BLaER1 (cell line): ENCODE measurements at regions not wholly inside any gene's neighbourhood (a gene's known extent, or its start where the extent isn't known, plus 50 kb on each side); places are given as distances from the start of the nearest gene placed in this dataset.

ENCODE experiments used
- H3K27ac ChIP-seq: shearing (Covaris generic); formaldehyde crosslinking; 2 replicates; pipeline ENCODE4 v1.8.1; 2022
- H3K27me3 ChIP-seq: shearing (Covaris generic); formaldehyde crosslinking; 2 replicates; pipeline ENCODE4 v1.8.1; 2022
- H3K36me3 ChIP-seq: shearing (Covaris generic); formaldehyde crosslinking; 2 replicates; pipeline ENCODE4 v1.8.1; 2022
- H3K4me1 ChIP-seq: shearing (Covaris generic); formaldehyde crosslinking; 2 replicates; pipeline ENCODE4 v1.8.1; 2022
- H3K4me2 ChIP-seq: shearing (Covaris generic); formaldehyde crosslinking; 2 replicates; pipeline ENCODE4 v1.8.1; 2022
- H3K4me3 ChIP-seq: shearing (Covaris generic); formaldehyde crosslinking; 2 replicates; pipeline ENCODE4 v1.8.1; 2022
- H3K9ac ChIP-seq: shearing (Covaris generic); formaldehyde crosslinking; 2 replicates; pipeline ENCODE4 v1.8.1; 2022
- H3K9me3 ChIP-seq: shearing (Covaris generic); formaldehyde crosslinking; 2 replicates; pipeline ENCODE4 v1.8.1; 2022
- H4K20me1 ChIP-seq: shearing (Covaris generic); formaldehyde crosslinking; 2 replicates; pipeline ENCODE4 v1.8.1; 2022
- Cebpa-rat ChIP-seq: shearing (Covaris generic); IDR thresholded peaks from 2 replicates; pipeline ENCODE4 v1.8.1; 2022

DNA sequence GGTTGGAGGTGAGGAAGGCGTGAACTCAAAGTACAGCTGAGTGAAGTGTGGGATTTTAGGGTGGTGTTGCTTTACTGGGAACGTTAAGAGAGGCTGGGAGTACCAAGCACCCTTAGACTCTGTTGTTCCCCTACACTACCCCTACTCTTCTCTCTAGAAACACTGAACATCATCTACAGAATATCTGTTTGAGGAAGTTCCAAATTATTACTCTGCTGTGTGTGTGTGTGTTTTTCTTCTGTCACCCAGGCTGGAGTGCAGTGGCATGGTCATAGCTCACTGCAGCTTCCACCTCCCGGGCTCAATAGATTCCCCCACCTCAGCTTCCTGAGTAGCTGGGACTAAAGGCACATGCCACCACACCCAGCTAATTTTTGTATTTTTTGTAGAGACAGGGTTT is 76.7 kb upstream of the AP1S2 start:
- no peak for TF ChIP-seq Cebpa-rat
- Histone ChIP-seq H3K4me2 (no peak overlapping the region), H3K4me3 (no peak overlapping the region)

DNA sequence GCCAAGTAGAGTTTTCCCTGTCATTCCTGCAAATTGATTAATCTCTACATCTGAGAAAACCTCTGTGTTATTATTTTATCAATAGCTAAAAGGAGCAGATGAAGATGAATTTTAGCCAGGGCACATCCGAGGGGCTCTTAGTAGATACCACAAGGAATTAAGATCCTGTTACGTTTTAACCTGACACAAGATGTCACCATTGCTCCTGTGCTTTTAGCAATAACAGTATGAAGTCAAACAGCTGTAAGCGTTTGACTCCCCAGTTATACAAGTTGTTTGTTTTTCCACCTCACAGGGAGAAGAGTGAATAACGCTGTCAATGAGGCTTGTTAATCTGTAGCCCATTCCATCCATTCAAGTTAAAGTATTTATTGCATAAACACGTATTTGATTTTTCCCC is 76.0 kb upstream of the AP1S2 start:
- Histone ChIP-seq H3K9ac (no peak overlapping the region), H3K4me3 (no peak overlapping the region), H3K4me2 (no peak overlapping the region), H3K36me3 (no peaks in the 10 kb centered on the region), H4K20me1 (peaks cover 14% of the 10 kb centered on the region; the same call in 1 of the 2 replicates), H3K4me1 (no peaks in the 10 kb centered on the region), H3K27me3 (peaks cover 94% of the 10 kb centered on the region), H3K27ac (no peak overlapping the region), H3K9me3 (no peaks in the 10 kb centered on the region)
- TF ChIP-seq Cebpa-rat = no peak

More for the DNA sequence above, 76.7 kb upstream of the AP1S2 start:
- Histone ChIP-seq H3K4me1 (no peaks in the 10 kb centered on the region), H4K20me1 (peaks cover 14% of the 10 kb centered on the region; the same call in 1 of the 2 replicates), H3K27ac (no peak overlapping the region), H3K9ac (no peak overlapping the region), H3K9me3 (no peaks in the 10 kb centered on the region), H3K36me3 (no peaks in the 10 kb centered on the region), H3K27me3 (peaks cover 95% of the 10 kb centered on the region)

DNA sequence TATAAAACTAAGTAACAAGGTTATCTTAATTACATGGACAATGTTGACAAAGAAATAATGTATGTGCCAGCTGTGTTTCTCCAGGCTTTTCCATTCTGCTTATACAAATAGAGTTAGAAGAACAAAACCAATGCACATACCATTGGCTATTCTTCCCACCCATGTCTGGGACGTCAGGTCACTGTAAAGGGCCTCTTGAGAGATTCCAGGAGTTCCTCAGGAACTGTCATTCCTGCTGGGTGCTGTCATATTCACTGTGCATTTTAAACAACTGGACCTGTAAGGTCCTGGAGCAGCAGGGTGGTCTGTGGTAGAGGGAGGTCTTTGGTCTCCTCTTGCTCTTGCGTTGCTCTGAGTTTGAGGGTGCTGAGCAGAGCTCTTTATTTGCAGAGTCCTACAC is 74.6 kb upstream of the AP1S2 start:
- Histone ChIP-seq H3K27me3 (peaks cover 96% of the 10 kb centered on the region), H3K4me2 (no peak overlapping the region), H3K4me3 (no peak overlapping the region), H3K9me3 (peaks cover 3% of the 10 kb centered on the region; the same call in 1 of the 2 replicates), H3K4me1 (no peaks in the 10 kb centered on the region), H4K20me1 (peaks cover 14% of the 10 kb centered on the region; the same call in 1 of the 2 replicates), H3K27ac (no peak overlapping the region), H3K36me3 (no peaks in the 10 kb centered on the region), H3K9ac (no peak overlapping the region)
- TF ChIP-seq Cebpa-rat = no peak

DNA sequence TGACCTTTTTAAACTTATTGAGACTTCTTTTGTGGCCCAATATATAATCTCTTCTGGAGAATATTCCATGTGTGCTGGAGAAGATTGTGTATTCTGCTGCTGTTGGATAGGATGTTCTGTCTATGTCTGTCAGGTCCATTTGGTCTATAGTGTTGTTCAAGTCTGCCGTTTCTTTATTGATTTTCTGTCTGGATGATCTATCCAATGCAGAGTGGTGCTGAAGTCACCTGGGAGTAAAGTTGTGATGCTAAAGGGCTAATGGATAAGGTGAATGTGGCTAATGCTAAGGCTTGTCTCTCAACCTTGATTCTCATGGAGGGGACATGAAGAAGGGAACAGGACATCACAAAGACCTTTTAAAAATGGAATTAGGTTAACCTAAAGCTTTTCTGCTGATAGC is 72.0 kb upstream of the AP1S2 start:
- peaks cover 93% of the 10 kb centered on the region for H3K27me3 ChIP-seq
- no peaks in the 10 kb centered on the region for H3K36me3 ChIP-seq
- no peaks in the 10 kb centered on the region for H3K4me1 ChIP-seq
- H3K4me3 ChIP-seq = no peak overlapping the region
- no peak overlapping the region for H3K4me2 ChIP-seq
- H4K20me1 ChIP-seq = peaks cover 14% of the 10 kb centered on the region; the same call in 1 of the 2 replicates
- H3K27ac ChIP-seq = no peak overlapping the region
- no peak for TF ChIP-seq Cebpa-rat
- H3K9me3 ChIP-seq = peaks cover 3% of the 10 kb centered on the region; the same call in 1 of the 2 replicates
- no peak overlapping the region for H3K9ac ChIP-seq

DNA sequence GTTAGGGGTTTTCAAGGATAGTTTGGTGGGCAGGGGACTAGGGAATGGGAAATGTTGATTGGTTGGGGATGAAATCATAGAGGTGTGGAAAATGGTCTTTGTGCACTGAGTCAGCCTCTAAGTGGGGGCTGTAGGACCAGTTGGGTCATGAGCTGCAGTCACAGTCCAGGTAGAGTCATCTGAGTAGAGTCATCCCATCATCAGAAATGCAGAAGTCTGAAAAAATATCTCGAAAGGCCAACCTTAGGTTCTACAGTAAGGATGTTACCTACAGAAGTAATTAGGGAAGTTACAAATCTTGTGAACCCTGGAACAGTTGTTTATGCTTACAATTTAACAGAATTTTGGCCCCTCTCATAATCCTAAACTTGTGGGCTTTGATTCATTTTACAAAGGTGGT is 63.4 kb upstream of the AP1S2 start:
- H3K9ac ChIP-seq = no peak overlapping the region
- H3K4me1 ChIP-seq = no peaks in the 10 kb centered on the region
- peaks cover 14% of the 10 kb centered on the region for H3K9me3 ChIP-seq
- H3K4me3 ChIP-seq = no peak overlapping the region
- no peak for TF ChIP-seq Cebpa-rat
- peaks cover 89% of the 10 kb centered on the region for H3K27me3 ChIP-seq
- no peaks in the 10 kb centered on the region for H3K36me3 ChIP-seq
- no peak overlapping the region for H3K4me2 ChIP-seq
- no peak overlapping the region for H3K27ac ChIP-seq
- H4K20me1 ChIP-seq = no peaks in the 10 kb centered on the region

DNA sequence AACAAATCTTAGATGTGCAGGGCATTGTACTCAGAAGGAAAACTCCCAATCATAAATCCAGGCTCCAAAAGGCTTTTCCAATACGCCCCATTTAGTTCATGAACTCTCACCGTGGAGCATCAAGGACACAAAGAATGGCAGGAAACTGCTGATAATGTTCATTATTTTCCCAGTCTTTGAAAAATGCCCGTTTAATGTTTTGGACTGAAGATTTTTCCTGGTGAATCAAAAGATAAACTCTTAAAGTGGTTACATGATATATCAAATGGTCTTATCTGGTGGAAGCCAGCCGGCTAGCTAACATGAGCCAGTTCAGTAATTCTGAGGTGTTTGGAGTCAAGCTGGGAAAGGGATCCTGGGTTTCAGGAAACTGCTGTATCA is 62.1 kb upstream of the AP1S2 start:
- Histone ChIP-seq H3K36me3 (no peaks in the 10 kb centered on the region), H4K20me1 (no peaks in the 10 kb centered on the region), H3K4me2 (no peak overlapping the region), H3K9me3 (peaks cover 14% of the 10 kb centered on the region), H3K9ac (no peak overlapping the region), H3K27me3 (peaks cover 90% of the 10 kb centered on the region), H3K27ac (no peak overlapping the region), H3K4me3 (no peak overlapping the region), H3K4me1 (no peaks in the 10 kb centered on the region)
- TF ChIP-seq Cebpa-rat = no peak

DNA sequence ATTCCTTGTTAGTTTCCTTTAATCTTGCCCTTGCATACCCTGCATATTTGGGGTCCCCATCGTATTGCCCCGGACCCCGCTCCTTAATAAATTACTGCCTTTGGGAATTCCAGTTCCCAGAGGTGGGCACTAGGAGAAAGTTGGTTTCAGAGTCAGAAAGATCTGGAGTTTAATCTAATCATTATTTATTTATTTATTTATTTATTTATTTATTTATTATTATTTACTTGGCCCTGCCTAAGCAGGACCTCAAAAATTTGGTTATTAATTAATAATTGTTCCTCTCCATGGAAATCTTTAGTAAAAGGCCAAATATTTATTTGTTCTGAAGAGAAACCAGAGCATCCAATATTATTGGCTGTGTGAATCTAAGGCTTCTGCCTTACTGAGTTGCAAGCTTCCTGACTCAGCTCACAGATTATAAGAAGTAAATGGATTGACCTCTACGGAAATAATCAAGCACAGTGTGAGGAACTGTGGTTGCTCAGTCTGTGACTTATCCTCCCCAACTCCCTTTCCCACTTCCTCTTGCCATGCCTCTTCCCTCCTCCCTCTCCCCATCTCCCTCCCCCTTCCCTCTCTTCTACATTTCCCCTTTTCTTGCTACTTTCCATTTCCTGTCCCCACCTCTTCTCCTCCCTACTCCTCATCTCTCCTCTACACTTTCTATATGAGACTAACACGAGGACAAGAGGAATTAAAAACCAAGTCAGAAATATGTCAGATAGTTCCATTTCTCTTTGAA is 61.5 kb upstream of the AP1S2 start:
- H3K4me3 ChIP-seq = no peak overlapping the region
- no peak overlapping the region for H3K9ac ChIP-seq
- H3K27me3 ChIP-seq = peaks cover 95% of the 10 kb centered on the region
- H3K4me1 ChIP-seq = no peaks in the 10 kb centered on the region
- H3K9me3 ChIP-seq = peaks cover 14% of the 10 kb centered on the region
- no peak overlapping the region for H3K27ac ChIP-seq
- no peak overlapping the region for H3K4me2 ChIP-seq
- no peaks in the 10 kb centered on the region for H4K20me1 ChIP-seq
- no peaks in the 10 kb centered on the region for H3K36me3 ChIP-seq
- no peak for TF ChIP-seq Cebpa-rat

DNA sequence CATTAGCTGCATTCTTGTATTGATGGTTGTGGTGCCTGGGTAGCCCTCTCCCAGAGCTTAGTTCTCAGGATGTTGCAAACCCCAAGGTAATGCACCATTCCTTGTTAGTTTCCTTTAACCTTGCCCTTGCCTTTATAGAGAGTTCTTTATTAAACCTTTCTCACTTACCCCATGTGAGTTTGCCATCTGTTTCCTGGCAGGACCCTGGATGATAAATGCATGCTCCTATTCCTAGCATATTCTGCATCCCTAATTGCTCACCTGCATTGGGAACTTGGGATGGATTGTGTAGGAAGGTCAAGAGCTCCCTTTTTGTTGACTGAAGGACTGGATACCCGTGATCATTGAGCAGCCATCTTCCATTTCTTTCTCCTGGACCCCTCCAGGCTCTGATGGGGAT is 59.9 kb upstream of the AP1S2 start:
- H3K9ac ChIP-seq = no peak overlapping the region
- H4K20me1 ChIP-seq = no peaks in the 10 kb centered on the region
- peaks cover 14% of the 10 kb centered on the region for H3K9me3 ChIP-seq
- H3K4me2 ChIP-seq = no peak overlapping the region
- no peaks in the 10 kb centered on the region for H3K36me3 ChIP-seq
- peaks cover 96% of the 10 kb centered on the region for H3K27me3 ChIP-seq
- TF ChIP-seq Cebpa-rat = no peak
- no peaks in the 10 kb centered on the region for H3K4me1 ChIP-seq
- H3K27ac ChIP-seq = no peak overlapping the region
- H3K4me3 ChIP-seq = no peak overlapping the region

DNA sequence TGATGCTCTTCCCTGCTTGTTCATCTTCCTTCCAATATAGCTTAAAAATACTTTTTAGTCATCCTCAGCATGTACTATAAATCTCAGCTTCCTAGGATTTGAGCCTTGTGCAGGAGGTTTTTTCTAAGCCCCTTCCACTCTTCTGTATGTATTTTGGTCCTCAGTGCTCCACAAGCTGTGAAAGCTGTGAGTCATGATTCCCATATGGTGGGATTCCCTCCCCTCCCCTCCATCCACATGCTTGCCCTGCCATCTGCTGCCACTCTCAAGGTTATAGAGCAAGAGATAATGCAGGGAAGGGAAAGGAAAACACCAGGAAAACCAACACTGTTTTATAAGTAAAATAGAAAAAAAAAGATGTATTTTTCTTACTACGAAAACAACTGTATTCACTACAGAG is 58.5 kb upstream of the AP1S2 start:
- no peaks in the 10 kb centered on the region for H3K4me1 ChIP-seq
- H3K36me3 ChIP-seq = no peaks in the 10 kb centered on the region
- H3K9me3 ChIP-seq = peaks cover 9% of the 10 kb centered on the region
- no peaks in the 10 kb centered on the region for H4K20me1 ChIP-seq
- no peak overlapping the region for H3K4me2 ChIP-seq
- H3K27ac ChIP-seq = no peak overlapping the region
- peaks cover 96% of the 10 kb centered on the region for H3K27me3 ChIP-seq
- no peak overlapping the region for H3K9ac ChIP-seq
- no peak for TF ChIP-seq Cebpa-rat
- no peak overlapping the region for H3K4me3 ChIP-seq

DNA sequence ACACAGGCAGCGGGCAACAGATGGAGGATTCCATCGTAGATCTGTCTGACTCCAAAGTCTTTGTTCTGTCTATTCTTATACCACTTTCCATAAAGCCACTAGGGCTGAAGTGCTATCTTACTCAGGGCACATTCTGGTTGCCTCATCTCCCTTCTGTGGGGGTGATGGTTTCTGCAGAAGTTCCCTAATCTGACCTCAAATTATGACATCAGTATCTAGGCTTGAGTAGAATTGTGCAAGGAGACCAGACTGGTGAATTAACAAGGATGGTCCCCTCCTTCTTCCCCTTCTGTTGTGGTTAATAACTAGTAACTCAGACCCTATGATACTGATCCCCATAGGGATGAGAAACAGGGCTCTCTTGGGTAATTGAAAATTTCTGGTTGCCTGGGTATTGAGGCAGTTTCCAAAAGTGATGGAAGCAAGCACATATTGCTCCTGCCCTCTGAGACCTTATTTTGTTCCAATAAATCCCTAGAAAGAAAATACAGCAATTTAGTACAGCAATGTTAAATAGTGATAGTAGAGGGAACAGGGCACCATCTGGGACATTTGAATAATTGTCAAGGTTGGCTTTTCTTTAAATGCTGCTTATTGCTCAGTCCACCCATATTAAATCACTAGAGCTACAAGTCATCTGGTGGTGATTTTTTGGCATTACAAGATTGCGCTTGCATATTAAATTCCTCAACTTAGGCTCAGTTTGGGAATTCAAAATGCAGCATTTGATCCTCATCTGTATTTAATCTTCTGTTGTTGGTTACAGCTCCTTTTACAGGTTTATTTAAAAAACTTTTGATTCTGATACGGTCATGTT is 57.3 kb upstream of the AP1S2 start:
- H3K27me3 ChIP-seq = peaks cover 97% of the 10 kb centered on the region
- no peak overlapping the region for H3K9ac ChIP-seq
- H3K36me3 ChIP-seq = no peaks in the 10 kb centered on the region
- H3K4me1 ChIP-seq = no peaks in the 10 kb centered on the region
- no peak overlapping the region for H3K4me3 ChIP-seq
- no peaks in the 10 kb centered on the region for H3K9me3 ChIP-seq
- TF ChIP-seq Cebpa-rat = no peak
- no peak overlapping the region for H3K4me2 ChIP-seq
- no peak overlapping the region for H3K27ac ChIP-seq
- no peaks in the 10 kb centered on the region for H4K20me1 ChIP-seq
